IPS-15b (cell line): ENCODE measurements at regions not wholly inside any gene's neighbourhood (a gene's known extent, or its start where the extent isn't known, plus 50 kb on each side); places are given as distances from the start of the nearest gene placed in this dataset.

Source experiments
- H3K27me3 ChIP-seq: one replicate; pipeline ENCODE4 v1.6.1; 2013; ENCODE audit warnings: low read length; ENCODE audit not compliant: control insufficient read depth, insufficient read depth
- H3K36me3 ChIP-seq: one replicate; pipeline ENCODE4 v1.6.1; 2013; ENCODE audit warnings: low read length; ENCODE audit not compliant: control insufficient read depth, insufficient read depth
- H3K4me1 ChIP-seq: one replicate; pipeline ENCODE4 v1.6.1; 2013; ENCODE audit warnings: mild to moderate bottlenecking, low read length; ENCODE audit not compliant: control insufficient read depth, insufficient read depth
- H3K4me3 ChIP-seq: one replicate; pipeline ENCODE4 v1.5.1; 2013; ENCODE audit warnings: low read depth, low read length
- H3K9ac ChIP-seq: one replicate; pipeline ENCODE4 v1.6.1; 2013; ENCODE audit warnings: low read depth, mild to moderate bottlenecking, low read length
- H3K9me3 ChIP-seq: one replicate; pipeline ENCODE4 v1.6.1; 2013; ENCODE audit warnings: mild to moderate bottlenecking, low read length; ENCODE audit not compliant: control insufficient read depth, insufficient read depth

DNA sequence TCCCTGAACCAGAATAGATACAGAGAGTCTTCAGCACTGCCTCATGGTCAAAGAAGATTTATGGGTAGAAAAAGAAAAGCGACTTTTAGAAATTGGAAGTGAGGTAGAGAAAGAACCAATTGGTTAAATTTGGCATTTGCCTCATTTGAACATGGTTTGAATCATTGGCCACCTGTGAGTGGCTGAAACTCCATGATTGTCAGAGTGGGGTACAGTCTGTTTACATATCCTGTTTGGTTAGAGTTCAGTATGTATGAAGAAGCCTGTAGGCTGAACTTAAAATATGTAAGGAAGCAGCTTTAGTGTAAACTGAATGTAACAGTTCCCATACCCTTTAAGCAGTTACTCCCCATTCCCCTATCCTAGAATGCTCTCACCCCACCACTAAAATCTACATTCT is 76.0 kb upstream of the CTSO start:
- no peaks in the 10 kb centered on the region for H3K36me3 ChIP-seq
- no peak overlapping the region for H3K4me3 ChIP-seq
- no peaks in the 10 kb centered on the region for H3K4me1 ChIP-seq
- no peaks in the 10 kb centered on the region for H3K27me3 ChIP-seq
- no peaks in the 10 kb centered on the region for H3K9me3 ChIP-seq
- H3K9ac ChIP-seq = no peak overlapping the region

- H3K4me1 ChIP-seq = peaks cover 30% of the 10 kb centered on the region
- H3K9me3 ChIP-seq = no peaks in the 10 kb centered on the region
Observed at GRCh38 chr4:156021298-156021697, 67.6 kb upstream of the CTSO start.

DNA sequence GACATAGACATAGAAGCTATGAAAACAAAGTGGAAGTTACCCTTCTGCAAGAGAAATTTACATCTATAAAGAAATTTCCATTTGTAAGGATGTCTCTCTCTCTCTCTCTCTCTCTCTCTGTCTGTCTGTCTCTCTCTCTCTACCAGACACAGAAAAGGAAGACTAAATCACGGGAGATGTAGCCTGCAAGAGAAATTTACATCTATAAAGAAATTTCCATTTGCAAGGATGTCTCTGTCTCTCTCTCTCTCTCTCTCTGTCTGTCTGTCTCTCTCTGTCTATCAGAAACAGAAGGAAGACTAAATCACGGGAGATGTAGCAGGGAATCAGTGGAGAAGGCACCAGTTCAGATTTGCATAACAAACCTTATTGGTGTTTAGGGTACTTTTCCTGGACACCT is 65.6 kb upstream of the CTSO start:
- no peaks in the 10 kb centered on the region for H3K36me3 ChIP-seq
- H3K27me3 ChIP-seq = no peaks in the 10 kb centered on the region
- peaks cover 30% of the 10 kb centered on the region for H3K4me1 ChIP-seq
- H3K9me3 ChIP-seq = no peaks in the 10 kb centered on the region
- no peak overlapping the region for H3K4me3 ChIP-seq
- no peak overlapping the region for H3K9ac ChIP-seq

More at GRCh38 chr4:156021298-156021697, 67.6 kb upstream of the CTSO start:
- H3K4me3 ChIP-seq = no peak overlapping the region
- H3K36me3 ChIP-seq = no peaks in the 10 kb centered on the region
- H3K27me3 ChIP-seq = no peaks in the 10 kb centered on the region
- H3K9ac ChIP-seq = no peak overlapping the region

DNA sequence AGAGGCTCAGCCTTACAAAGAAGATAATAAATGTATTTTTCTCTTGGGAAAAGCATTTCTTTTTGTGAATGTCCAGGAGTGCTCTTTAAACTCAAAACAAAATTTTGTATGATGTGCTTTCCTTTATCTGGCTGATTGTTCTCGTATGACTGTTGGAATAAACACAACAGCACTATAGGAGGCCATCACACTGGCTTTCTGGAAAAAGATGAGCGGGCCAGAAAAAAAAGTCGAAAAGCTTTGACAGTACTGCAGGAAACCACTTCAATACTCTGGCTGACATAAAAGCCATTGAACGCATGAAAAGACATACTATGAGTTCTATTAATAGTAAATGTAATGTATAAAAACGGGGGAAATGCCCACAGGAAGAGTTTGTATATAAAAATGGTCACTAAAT is 64.7 kb upstream of the CTSO start:
- Histone ChIP-seq H3K4me3 (no peak overlapping the region), H3K27me3 (no peaks in the 10 kb centered on the region)

DNA sequence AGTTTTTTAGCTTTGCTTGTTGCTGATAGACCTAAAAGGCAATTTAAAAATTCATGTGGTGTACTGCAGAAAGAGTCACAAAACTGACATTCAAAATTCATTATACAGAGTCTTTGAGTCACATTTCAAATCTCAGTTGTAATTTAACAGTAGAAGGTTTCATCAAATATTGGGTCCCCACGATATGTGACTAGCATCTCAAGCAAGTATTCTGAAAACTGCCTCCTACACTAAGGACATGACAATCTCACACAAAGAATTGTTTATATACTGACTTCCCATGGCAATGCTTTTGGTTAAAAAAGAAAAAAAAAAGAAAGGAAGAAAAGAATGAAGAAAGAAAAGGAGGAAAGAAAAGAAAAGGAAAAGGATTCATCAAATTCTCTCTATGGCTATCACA is 62.1 kb upstream of the CTSO start:
- Histone ChIP-seq H3K9me3 (no peaks in the 10 kb centered on the region), H3K4me1 (peaks cover 25% of the 10 kb centered on the region), H3K4me3 (no peak overlapping the region), H3K36me3 (no peaks in the 10 kb centered on the region), H3K27me3 (no peaks in the 10 kb centered on the region), H3K9ac (no peak overlapping the region)

More for the DNA sequence above, 64.7 kb upstream of the CTSO start:
- Histone ChIP-seq H3K9me3 (no peaks in the 10 kb centered on the region), H3K4me1 (peaks cover 30% of the 10 kb centered on the region), H3K36me3 (no peaks in the 10 kb centered on the region), H3K9ac (no peak overlapping the region)

GRCh38 chr4:156006192-156006591 is 52.5 kb upstream of the CTSO start:
- peaks cover 9% of the 10 kb centered on the region for H3K27me3 ChIP-seq
- H3K4me1 ChIP-seq = no peaks in the 10 kb centered on the region
- H3K4me3 ChIP-seq = no peak overlapping the region
- H3K9me3 ChIP-seq = no peaks in the 10 kb centered on the region
- H3K9ac ChIP-seq = no peak overlapping the region
- no peaks in the 10 kb centered on the region for H3K36me3 ChIP-seq
